Ovary (tissue), 3 donors: ENCODE measurements at regions not wholly inside any gene's neighbourhood (a gene's known extent, or its start where the extent isn't known, plus 50 kb on each side); places are given as distances from the start of the nearest gene placed in this dataset.

Source experiments
- CTCF ChIP-seq, 3 donors: fragments of 450-650 bp in 2 of 3; fragments of 200-600 bp in 1 of 3; IDR thresholded peaks; one replicate each; pipeline versions ENCODE4 v1.5.1 to v1.8.0; 2016 to 2022; ENCODE audit warnings: antibody characterized with exemption in 3 of 3, mild to moderate bottlenecking in 1 of 3
- EP300 ChIP-seq: sonication (generic); formaldehyde crosslinking; IDR thresholded peaks from one replicate; pipeline ENCODE4 v1.6.1; 2017; ENCODE audit warnings: antibody characterized with exemption
- POLR2A ChIP-seq: fragments of 450-650 bp; IDR thresholded peaks from one replicate; pipeline ENCODE4 v1.6.1; 2017; ENCODE audit warnings: antibody characterized with exemption, mild to moderate bottlenecking, moderate library complexity
- donor health status: DM: no; HTN: no; CAD: no.

- TF ChIP-seq CTCF (IDR thresholded peaks at IDR 0.05) = no peak
- no peak for TF ChIP-seq EP300
- TF ChIP-seq POLR2A = no peak
Measured at GRCh38 chrX:4935401-4935800, 1222.0 kb upstream of the PRKX start.
